AG04450 (cell line): ENCODE measurements at regions not wholly inside any gene's neighbourhood (a gene's known extent, or its start where the extent isn't known, plus 50 kb on each side); places are given as distances from the start of the nearest gene placed in this dataset.

Experiments
- CTCF ChIA-PET: fragments of 300-600, 350-600 bp; formaldehyde crosslinking; extraction: SDS; loops from one replicate; lab custom pipeline; 2022; ENCODE audit warnings: antibody characterized with exemption, inconsistent platforms; lab: Charles Lee
- POLR2A ChIA-PET: fragments of 350-600 bp; formaldehyde crosslinking; extraction: SDS; loops from one replicate; lab custom pipeline; 2021; ENCODE audit warnings: antibody characterized with exemption, inconsistent platforms; lab: Yijun Ruan, JAX
- DNase-seq: peaks from one replicate; pipeline ENCODE4 v3.0.0-alpha.2; 2011; ENCODE audit warnings: low read depth, low spot score
- H3K27ac ChIP-seq: one replicate; pipeline ENCODE4 v1.5.1; 2012; ENCODE audit warnings: low read depth, low read length, control low read depth
- H3K27me3 ChIP-seq: one replicate; pipeline ENCODE4 v1.6.0; 2012; ENCODE audit warnings: low read length; ENCODE audit not compliant: control insufficient read depth, insufficient read depth
- H3K4me3 ChIP-seq: 2 replicates; pipeline ENCODE4 v1.5.1; 2011; ENCODE audit warnings: mild to moderate bottlenecking, low read depth, low read length, control low read depth
- H3K9me3 ChIP-seq: 2 replicates; pipeline ENCODE4 v1.5.1; 2012; ENCODE audit warnings: low read length; ENCODE audit not compliant: control insufficient read depth, insufficient read depth
- CTCF ChIP-seq: IDR thresholded peaks from 2 replicates; pipeline ENCODE4 v1.5.1; 2011; ENCODE audit warnings: low read depth, low read length, control low read depth, inconsistent platforms

DNA sequence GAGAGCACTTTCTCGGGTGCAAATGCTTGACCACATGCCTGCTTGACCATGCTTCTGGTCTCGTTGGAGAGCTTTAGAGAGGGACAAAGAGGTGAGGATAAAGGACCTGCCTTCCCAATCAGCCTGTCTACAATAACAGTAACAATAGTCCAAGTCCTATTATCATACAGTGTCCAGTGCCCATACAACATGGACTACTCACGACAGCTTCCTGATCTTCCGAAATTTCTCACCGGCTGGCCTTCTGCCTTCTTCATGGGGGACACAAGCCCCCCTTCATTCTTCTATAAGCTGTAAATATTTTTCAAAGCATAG lies 329.0 kb downstream of the PAX3 start:
- no peaks in the 10 kb centered on the region for H3K9me3 ChIP-seq
- peaks cover 4% of the 10 kb centered on the region for H3K27me3 ChIP-seq
- TF ChIP-seq CTCF, result no peak
- no peak overlapping the region for H3K27ac ChIP-seq
- CTCF ChIA-PET, result interaction anchor here (0.9 to 1.7 kb wide), 5 partner anchors 189 to 524 kb away, joined by 3 to 4 read pairs (median 3); no protein-coding TSS in a partner anchor
- POLR2A ChIA-PET, result no interaction called here
- no peak overlapping the region for H3K4me3 ChIP-seq
- DNase-seq, result no peak

- H3K4me3 ChIP-seq, result no peak overlapping the region
- DNase-seq, result peak; percentile 6
- CTCF ChIA-PET, result interaction anchor here (0.9 to 1.7 kb wide), 5 partner anchors 189 to 523 kb away, joined by 3 to 4 read pairs (median 3); no protein-coding TSS in a partner anchor
- peaks cover 4% of the 10 kb centered on the region for H3K27me3 ChIP-seq
- TF ChIP-seq CTCF, result peak; percentile 77
- no peak overlapping the region for H3K27ac ChIP-seq
- H3K9me3 ChIP-seq, result no peaks in the 10 kb centered on the region
- POLR2A ChIA-PET, result no interaction called here
Measured at GRCh38 chr2:221969087-221969829, 329.5 kb downstream of the PAX3 start.

- ChIA-PET CTCF (no interaction called here), POLR2A (no interaction called here)
- no peak for DNase-seq
- H3K9me3 ChIP-seq, result no peaks in the 10 kb centered on the region
- no peaks in the 10 kb centered on the region for H3K27me3 ChIP-seq
- no peak overlapping the region for H3K27ac ChIP-seq
- H3K4me3 ChIP-seq, result no peak overlapping the region
- no peak for TF ChIP-seq CTCF
Measured at GRCh38 chr2:221962186-221962585, 336.6 kb downstream of the PAX3 start.

DNA sequence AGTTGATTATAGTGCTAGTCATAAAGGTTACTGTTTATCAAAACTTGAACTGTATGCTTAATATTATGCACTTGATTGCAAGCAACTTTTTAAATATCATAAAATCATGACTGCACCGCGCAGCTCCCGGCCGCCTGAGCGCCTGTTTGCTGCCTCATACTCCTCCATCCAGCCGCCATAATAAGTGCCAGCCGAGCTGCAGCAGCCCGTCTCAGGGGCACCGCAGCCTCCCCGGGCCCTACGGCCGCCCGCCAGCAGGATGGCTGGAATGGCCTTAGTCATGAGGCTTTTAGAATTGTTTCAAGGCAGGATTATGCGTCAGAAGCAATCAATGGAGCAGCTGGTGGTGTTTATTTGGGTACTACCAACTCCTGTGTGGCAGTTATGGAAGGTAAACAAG lies 337.2 kb downstream of the PAX3 start:
- ChIA-PET CTCF (no interaction called here), POLR2A (no interaction called here)
- no peak for TF ChIP-seq CTCF
- Histone ChIP-seq H3K4me3 (no peak overlapping the region), H3K9me3 (no peaks in the 10 kb centered on the region), H3K27me3 (no peaks in the 10 kb centered on the region), H3K27ac (no peak overlapping the region)
- DNase-seq, result no peak

DNA sequence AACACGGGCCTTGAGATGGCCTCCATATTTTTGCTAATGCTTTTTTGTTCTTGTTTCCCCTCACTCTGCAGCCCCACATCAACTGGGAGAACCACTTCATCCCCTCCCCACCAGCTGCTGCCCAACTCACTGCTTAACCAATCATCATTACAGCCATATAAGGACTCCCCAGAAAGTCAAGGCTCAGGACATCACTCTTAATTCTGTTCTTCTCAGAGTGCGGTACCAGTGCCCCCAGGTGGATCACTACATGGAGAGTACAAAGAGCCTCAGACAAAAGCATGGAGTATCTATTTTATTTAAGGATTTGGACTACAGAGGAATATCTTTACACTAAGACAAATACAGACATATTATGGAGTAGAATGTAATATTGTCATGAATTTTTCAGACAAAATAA lies 340.6 kb downstream of the PAX3 start:
- Histone ChIP-seq H3K27me3 (no peaks in the 10 kb centered on the region), H3K9me3 (no peaks in the 10 kb centered on the region), H3K4me3 (no peak overlapping the region), H3K27ac (no peak overlapping the region)
- CTCF ChIA-PET, result no interaction called here
- DNase-seq, result no peak
- POLR2A ChIA-PET, result no interaction called here
- TF ChIP-seq CTCF, result no peak
